ENCODE measurements at regions not wholly inside any gene's neighbourhood (a gene's known extent, or its start where the extent isn't known, plus 50 kb on each side); places are given as distances from the start of the nearest gene placed in this dataset.
"Not testable (repeated sequence)": the region's sequence is repeated elsewhere in the genome, so short reads cannot be mapped to it uniquely, and the experiment has no call there.

- DNase-seq (ENCODE audit: low read depth in 4 of 4, low spot score in 2 of 4), result peak in 2 of 4 donors; percentile 65 to 70
These were observed 58.3 kb upstream of the EEA1 start for GRCh38 chr12:92987362-92987761.

GRCh38 chr12:92987846-92988621 lies 58.9 kb upstream of the EEA1 start:
- no peak for DNase-seq (ENCODE audit: low read depth in 4 of 4, low spot score in 2 of 4)

- DNase-seq (ENCODE audit: low read depth in 4 of 4, low spot score in 2 of 4), result no peak
These were observed 59.6 kb upstream of the EEA1 start for GRCh38 chr12:92988622-92989130.

GRCh38 chr12:92989715-92990484 lies 60.8 kb upstream of the EEA1 start:
- no peak for DNase-seq (ENCODE audit: low read depth in 4 of 4, low spot score in 2 of 4)

- no peak for DNase-seq (ENCODE audit: low read depth in 4 of 4, low spot score in 2 of 4)
These were observed 62.0 kb upstream of the EEA1 start for GRCh38 chr12:92991134-92991533.

GRCh38 chr12:92992041-92992440 lies 62.9 kb upstream of the EEA1 start:
- DNase-seq (ENCODE audit: low read depth in 4 of 4, low spot score in 2 of 4), result no peak

- DNase-seq (ENCODE audit: low read depth in 4 of 4, low spot score in 2 of 4), result no peak
These were observed 64.2 kb upstream of the EEA1 start for GRCh38 chr12:92993259-92993658.

GRCh38 chr12:92995258-92995903 lies 66.3 kb upstream of the EEA1 start:
- no peak for DNase-seq (ENCODE audit: low read depth in 4 of 4, low spot score in 2 of 4)

GRCh38 chr12:93000026-93000425 lies 70.9 kb upstream of the EEA1 start:
- no peak for DNase-seq (ENCODE audit: low read depth in 4 of 4, low spot score in 2 of 4)

- DNase-seq (ENCODE audit: low read depth in 4 of 4, low spot score in 2 of 4), result no peak
These were observed 72.3 kb upstream of the EEA1 start for GRCh38 chr12:93001407-93001806.

- DNase-seq (ENCODE audit: low read depth in 4 of 4, low spot score in 2 of 4), result no peak
These were observed 73.4 kb upstream of the EEA1 start for GRCh38 chr12:93002293-93003054.

- DNase-seq (ENCODE audit: low read depth in 4 of 4, low spot score in 2 of 4), result peak in 2 of 4 donors; percentile 50 to 68
These were observed 74.6 kb upstream of the EEA1 start for GRCh38 chr12:93003531-93004239.

- DNase-seq (ENCODE audit: low read depth in 4 of 4, low spot score in 2 of 4), result no peak
These were observed 76.9 kb upstream of the EEA1 start for GRCh38 chr12:93005928-93006392.

GRCh38 chr12:93006471-93007208 lies 77.5 kb upstream of the EEA1 start:
- no peak for DNase-seq (ENCODE audit: low read depth in 4 of 4, low spot score in 2 of 4)

- no peak for DNase-seq (ENCODE audit: low read depth in 4 of 4, low spot score in 2 of 4)
These were observed 78.4 kb upstream of the EEA1 start for GRCh38 chr12:93007544-93007943.

GRCh38 chr12:93008044-93008778 lies 79.1 kb upstream of the EEA1 start:
- no peak for DNase-seq (ENCODE audit: low read depth in 4 of 4, low spot score in 2 of 4)

GRCh38 chr12:93008880-93009279 lies 79.8 kb upstream of the EEA1 start:
- not testable (repeated sequence) for DNase-seq (ENCODE audit: low read depth in 4 of 4, low spot score in 2 of 4)

- no peak for DNase-seq (ENCODE audit: low read depth in 4 of 4, low spot score in 2 of 4)
These were observed 80.4 kb upstream of the EEA1 start for GRCh38 chr12:93009533-93009932.
